ENCODE measurements at regions not wholly inside any gene's neighbourhood (a gene's known extent, or its start where the extent isn't known, plus 50 kb on each side); places are given as distances from the start of the nearest gene placed in this dataset.

DNA sequence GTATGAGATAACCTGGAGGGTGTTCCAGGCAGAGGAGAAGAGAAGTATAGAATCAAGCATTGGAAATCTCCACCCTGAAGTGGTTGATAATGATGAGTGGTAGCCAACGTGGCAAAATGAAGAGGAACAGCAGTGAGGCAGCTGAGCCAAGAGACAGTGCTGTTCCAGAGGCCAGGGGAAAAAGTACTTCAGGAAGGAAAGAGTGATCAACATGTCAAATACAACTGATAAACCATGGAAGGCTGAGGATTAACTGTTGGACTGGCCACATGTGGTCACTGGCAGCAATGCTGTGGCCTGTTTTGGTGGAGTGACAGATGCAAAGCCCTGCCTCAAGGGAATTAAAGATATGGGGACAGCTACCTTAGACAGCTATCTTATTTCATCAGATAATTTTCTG lies 51.9 kb upstream of the RMP24 start:
- CTCF ChIA-PET = interaction anchor here (0.6 kb wide), 1 partner anchor 17 kb away, joined by 3 read pairs; no protein-coding TSS in a partner anchor

More for the DNA sequence above, 51.9 kb upstream of the RMP24 start:
- DNase-seq = no peak
- Mint-ChIP-seq H3K27ac (no peak overlapping the region), H3K27me3 (ENCODE audit: low read depth) (peaks cover 11% of the 10 kb centered on the region), H3K9me3 (no peaks in the 10 kb centered on the region), H3K4me3 (no peak overlapping the region), H3K36me3 (ENCODE audit: low read depth) (no peaks in the 10 kb centered on the region), H3K4me1 (ENCODE audit: low read depth) (no peaks in the 10 kb centered on the region)
- intact Hi-C loops (cut with micrococcal nuclease) = no loop called here

Small RNA genes in the stretch of these regions (microRNA-seq; reads per million reads assigned to microRNA genes)
- 25.2 reads per million, percentile 40 among the genes with 10 or more reads in this experiment for gene MIR187 (ENCODE audit: borderline microRNAs expressed, borderline replicate concordance)
